Body of pancreas (tissue), 4 donors: ENCODE measurements at regions not wholly inside any gene's neighbourhood (a gene's known extent, or its start where the extent isn't known, plus 50 kb on each side); places are given as distances from the start of the nearest gene placed in this dataset.

Source experiments
- CTCF ChIP-seq, 7 experiments: fragments of 450-650 bp in 4 of 7; fragments of 200-600 bp in 3 of 7; sonication (generic) in 3 of 7; IDR thresholded peaks; one replicate each; pipeline ENCODE4 v1.5.1; 2016 to 2019; ENCODE audit warnings: antibody characterized with exemption in 7 of 7
- POLR2A ChIP-seq, 3 donors: fragments of 450-650 bp; IDR thresholded peaks; one replicate each; pipeline ENCODE4 v1.6.1; 2016; ENCODE audit warnings: antibody characterized with exemption in 3 of 3, mild to moderate bottlenecking in 2 of 3

GRCh38 chr2:111702804-111703196 lies 181.2 kb downstream of the ANAPC1 start:
- TF ChIP-seq CTCF (IDR thresholded peaks at IDR 0.05) (no peak), POLR2A (IDR thresholded peaks at IDR 0.05) (no peak)
